GM12874 (cell line): ENCODE measurements at regions not wholly inside any gene's neighbourhood (a gene's known extent, or its start where the extent isn't known, plus 50 kb on each side); places are given as distances from the start of the nearest gene placed in this dataset.

ENCODE experiments used
- CTCF ChIP-seq: IDR thresholded peaks from 2 replicates; pipeline ENCODE4 v1.5.1; 2011; ENCODE audit warnings: low read depth, mild to moderate bottlenecking, control low read depth, low read length, moderate library complexity; ENCODE audit not compliant: insufficient read depth

- no peak for TF ChIP-seq CTCF
Measured at GRCh38 chr13:109318945-109319590, 467.3 kb downstream of the IRS2 start.

- TF ChIP-seq CTCF = no peak
Measured at GRCh38 chr13:109315481-109315880, 470.9 kb downstream of the IRS2 start.

GRCh38 chr13:109314101-109314500 lies 472.3 kb downstream of the IRS2 start:
- no peak for TF ChIP-seq CTCF

- no peak for TF ChIP-seq CTCF
Measured at GRCh38 chr13:109312399-109312798, 474.0 kb downstream of the IRS2 start.

GRCh38 chr13:109309625-109310363 lies 476.6 kb downstream of the IRS2 start:
- no peak for TF ChIP-seq CTCF

GRCh38 chr13:109307027-109307426 lies 479.4 kb downstream of the IRS2 start:
- TF ChIP-seq CTCF = no peak

GRCh38 chr13:109301726-109302125 lies 484.7 kb downstream of the IRS2 start:
- no peak for TF ChIP-seq CTCF
